ENCODE measurements at regions not wholly inside any gene's neighbourhood (a gene's known extent, or its start where the extent isn't known, plus 50 kb on each side); places are given as distances from the start of the nearest gene placed in this dataset.
"Not testable (repeated sequence)": the region's sequence is repeated elsewhere in the genome, so short reads cannot be mapped to it uniquely, and the experiment has no call there.

DNA sequence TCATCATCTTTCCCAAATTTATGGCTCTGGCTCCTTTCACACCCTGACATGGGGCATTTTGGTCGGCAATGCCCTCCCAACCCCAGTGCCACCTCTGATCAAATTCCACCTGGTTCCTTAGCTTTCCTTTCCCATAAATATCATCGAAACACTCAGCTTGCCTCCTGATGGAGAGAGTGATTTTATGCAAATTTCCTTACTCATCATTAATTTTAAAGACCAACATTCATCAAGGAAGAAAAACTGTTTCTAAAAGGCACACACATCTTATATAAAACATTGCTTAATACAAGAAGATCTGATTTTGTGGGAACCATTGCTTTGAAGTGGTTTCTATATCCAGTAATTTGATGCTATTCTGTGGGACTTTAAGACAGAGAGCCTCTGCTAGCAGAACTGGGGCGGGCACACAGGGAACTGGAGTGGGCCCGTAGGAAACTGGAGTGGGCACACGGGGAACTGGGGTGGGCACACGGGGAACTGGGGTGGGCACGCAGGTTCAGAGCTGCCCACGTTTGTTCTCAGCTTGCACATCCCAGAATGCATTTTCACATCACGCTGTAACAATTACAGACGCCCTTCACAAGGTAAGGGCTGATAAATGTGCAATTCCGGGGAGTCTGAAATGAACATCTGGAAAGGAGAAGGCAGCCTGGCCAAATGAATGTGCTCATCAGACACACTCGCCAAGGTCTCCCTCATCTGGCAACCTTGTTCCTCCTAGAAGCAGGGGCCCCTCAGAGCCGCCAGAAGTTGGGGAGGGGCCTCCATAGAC, 174.2 kb downstream of the RTP5 start:
- Histone ChIP-seq H3K36me3 (ENCODE audit: control insufficient read depth, insufficient read depth, low read length) (no peaks in the 10 kb centered on the region), H2AFZ (ENCODE audit: low read length) (no peak overlapping the region), H3K4me1 (ENCODE audit: control insufficient read depth, extremely low read depth, insufficient read depth, low read length) (no peaks in the 10 kb centered on the region), H3K9ac (ENCODE audit: insufficient read depth, low read length) (no peak overlapping the region), H3K4me2 (ENCODE audit: extremely low read depth, insufficient read depth, low read length) (no peak overlapping the region), H3K4me3 (replicated peaks in 1 of 4; ENCODE audit: control extremely low read depth in 1 of 4, insufficient read depth in 1 of 4, low read depth in 3 of 4, low read length in 4 of 4) (no peak overlapping the region), H4K20me1 (ENCODE audit: control insufficient read depth, extremely low read depth, insufficient read depth, low read length) (no peaks in the 10 kb centered on the region), H3K27ac (ENCODE audit: insufficient read depth, low read length) (no peak overlapping the region), H3K27me3 (ENCODE audit: control insufficient read depth, insufficient read depth, low read length) (peaks cover 6% of the 10 kb centered on the region), H3K9me3 (ENCODE audit: control insufficient read depth, insufficient read depth, low read depth, low read length) (no peaks in the 10 kb centered on the region), H3K79me2 (ENCODE audit: control insufficient read depth, insufficient read depth, low read length) (no peaks in the 10 kb centered on the region)
- no peak for DNase-seq (ENCODE audit: low read depth in 2 of 2)
- TF ChIP-seq, protein P1, sequence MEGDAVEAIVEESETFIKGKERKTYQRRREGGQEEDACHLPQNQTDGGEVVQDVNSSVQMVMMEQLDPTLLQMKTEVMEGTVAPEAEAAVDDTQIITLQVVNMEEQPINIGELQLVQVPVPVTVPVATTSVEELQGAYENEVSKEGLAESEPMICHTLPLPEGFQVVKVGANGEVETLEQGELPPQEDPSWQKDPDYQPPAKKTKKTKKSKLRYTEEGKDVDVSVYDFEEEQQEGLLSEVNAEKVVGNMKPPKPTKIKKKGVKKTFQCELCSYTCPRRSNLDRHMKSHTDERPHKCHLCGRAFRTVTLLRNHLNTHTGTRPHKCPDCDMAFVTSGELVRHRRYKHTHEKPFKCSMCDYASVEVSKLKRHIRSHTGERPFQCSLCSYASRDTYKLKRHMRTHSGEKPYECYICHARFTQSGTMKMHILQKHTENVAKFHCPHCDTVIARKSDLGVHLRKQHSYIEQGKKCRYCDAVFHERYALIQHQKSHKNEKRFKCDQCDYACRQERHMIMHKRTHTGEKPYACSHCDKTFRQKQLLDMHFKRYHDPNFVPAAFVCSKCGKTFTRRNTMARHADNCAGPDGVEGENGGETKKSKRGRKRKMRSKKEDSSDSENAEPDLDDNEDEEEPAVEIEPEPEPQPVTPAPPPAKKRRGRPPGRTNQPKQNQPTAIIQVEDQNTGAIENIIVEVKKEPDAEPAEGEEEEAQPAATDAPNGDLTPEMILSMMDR (conservative IDR thresholded peaks at IDR 0.05 in 1 of 2, IDR thresholded peaks at IDR 0.05 in 1 of 2; ENCODE audit: low read depth in 1 of 2, low read length in 2 of 2): no peak

DNA sequence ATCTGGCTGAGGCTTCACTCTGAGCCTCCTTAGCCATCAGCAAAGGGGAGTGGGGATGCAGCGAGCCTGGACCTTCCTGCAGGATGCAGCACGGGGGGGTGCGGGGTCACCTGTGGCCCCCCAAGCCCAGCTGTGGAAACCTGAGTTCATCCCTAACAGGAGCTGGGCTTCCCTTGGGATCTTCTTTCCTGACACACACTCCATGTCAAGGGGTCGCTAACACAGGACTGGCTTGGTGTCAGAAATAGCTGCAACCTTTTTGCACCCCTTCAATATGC, 174.7 kb downstream of the RTP5 start:
- Histone ChIP-seq H2AFZ (ENCODE audit: low read length) (no peak overlapping the region), H3K4me1 (ENCODE audit: control insufficient read depth, extremely low read depth, insufficient read depth, low read length) (no peaks in the 10 kb centered on the region), H3K9me3 (ENCODE audit: control insufficient read depth, insufficient read depth, low read depth, low read length) (no peaks in the 10 kb centered on the region), H3K27ac (ENCODE audit: insufficient read depth, low read length) (no peak overlapping the region), H3K79me2 (ENCODE audit: control insufficient read depth, insufficient read depth, low read length) (no peaks in the 10 kb centered on the region), H4K20me1 (ENCODE audit: control insufficient read depth, extremely low read depth, insufficient read depth, low read length) (no peaks in the 10 kb centered on the region), H3K36me3 (ENCODE audit: control insufficient read depth, insufficient read depth, low read length) (no peaks in the 10 kb centered on the region), H3K9ac (ENCODE audit: insufficient read depth, low read length) (no peak overlapping the region), H3K4me2 (ENCODE audit: extremely low read depth, insufficient read depth, low read length) (no peak overlapping the region), H3K27me3 (ENCODE audit: control insufficient read depth, insufficient read depth, low read length) (peaks cover 6% of the 10 kb centered on the region), H3K4me3 (replicated peaks in 1 of 4; ENCODE audit: control extremely low read depth in 1 of 4, insufficient read depth in 1 of 4, low read depth in 3 of 4, low read length in 4 of 4) (no peak overlapping the region)
- TF ChIP-seq, protein P1 (conservative IDR thresholded peaks at IDR 0.05 in 1 of 2, IDR thresholded peaks at IDR 0.05 in 1 of 2; ENCODE audit: low read depth in 1 of 2, low read length in 2 of 2): no peak
- no peak for TF ChIP-seq EZH2 (IDR thresholded peaks at IDR 0.05; ENCODE audit: low read length, missing control alignments)
- no peak for DNase-seq (ENCODE audit: low read depth in 2 of 2)

DNA sequence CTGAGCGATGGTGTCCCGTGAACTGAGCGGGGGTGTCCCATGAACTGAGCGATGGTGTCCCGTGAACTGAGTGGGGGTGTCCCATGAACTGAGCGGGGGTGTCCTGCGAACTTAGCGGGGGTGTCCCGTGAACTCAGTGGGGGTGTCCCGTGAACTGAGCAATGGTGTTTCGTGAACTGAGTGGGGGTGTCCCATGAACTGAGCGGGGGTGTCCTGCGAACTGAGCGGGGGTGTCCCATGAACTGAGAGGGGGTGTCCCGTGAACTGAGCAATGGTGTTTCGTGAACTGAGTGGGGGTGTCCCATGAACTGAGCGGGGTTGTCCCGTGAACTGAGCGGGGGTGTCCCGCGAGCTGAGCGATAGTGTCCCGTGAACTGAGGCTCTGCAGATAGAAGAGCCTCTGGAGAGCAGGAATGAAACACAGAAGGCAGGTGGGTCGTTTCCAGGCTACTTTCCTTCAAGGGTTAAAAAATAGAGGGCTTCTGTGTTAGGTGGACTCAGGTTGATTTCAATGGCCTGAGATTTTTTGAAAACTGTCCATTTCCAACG, 176.1 kb downstream of the RTP5 start:
- not testable (repeated sequence) for H3K9ac ChIP-seq (ENCODE audit: insufficient read depth, low read length); H3K9me3 ChIP-seq (ENCODE audit: control insufficient read depth, insufficient read depth, low read depth, low read length)

More for the DNA sequence above, 176.1 kb downstream of the RTP5 start:
- not testable (repeated sequence) for H2AFZ ChIP-seq (ENCODE audit: low read length); H3K27ac ChIP-seq (ENCODE audit: insufficient read depth, low read length); H3K36me3 ChIP-seq (ENCODE audit: control insufficient read depth, insufficient read depth, low read length); DNase-seq (ENCODE audit: low read depth in 2 of 2); H4K20me1 ChIP-seq (ENCODE audit: control insufficient read depth, extremely low read depth, insufficient read depth, low read length); H3K4me3 ChIP-seq (replicated peaks in 1 of 4; ENCODE audit: control extremely low read depth in 1 of 4, insufficient read depth in 1 of 4, low read depth in 3 of 4, low read length in 4 of 4); H3K79me2 ChIP-seq (ENCODE audit: control insufficient read depth, insufficient read depth, low read length); H3K4me2 ChIP-seq (ENCODE audit: extremely low read depth, insufficient read depth, low read length); H3K4me1 ChIP-seq (ENCODE audit: control insufficient read depth, extremely low read depth, insufficient read depth, low read length); H3K27me3 ChIP-seq (ENCODE audit: control insufficient read depth, insufficient read depth, low read length)

Data from fibroblast of lung (primary cell).